HCT116 (cell line): ENCODE measurements at regions not wholly inside any gene's neighbourhood (a gene's known extent, or its start where the extent isn't known, plus 50 kb on each side); places are given as distances from the start of the nearest gene placed in this dataset.

Experiments used
- ATAC-seq: fragments of 200-7000 bp; cut with Tn5 transposase; 2 replicates; pipeline ENCODE4 v1.9.1; 2020; ENCODE audit warnings: mild to moderate bottlenecking, moderate library complexity
- BruUV-seq: library from RNA; stranded (reverse); fragments of 400-500 nt; replicated peaks from 2 replicates; lab custom pipeline; 2021; lab: Mats Ljungman, UMichigan
- CTCF ChIA-PET: fragments of 300-600 bp; sonication (Branson Sonifier 250); formaldehyde crosslinking; loops from one replicate; lab custom pipeline; 2021; ENCODE audit warnings: antibody characterized with exemption; lab: Charles Lee
- POLR2A ChIA-PET: fragments of 300-600, 350-600 bp; sonication (Branson Sonifier 250); formaldehyde crosslinking; loops from one replicate; lab custom pipeline; 2021; ENCODE audit warnings: antibody characterized with exemption; lab: Charles Lee
- RAD21 ChIA-PET, 2 experiments: fragments of 300-600 bp; sonication (Branson Sonifier 250); formaldehyde crosslinking; loops; one replicate each; lab custom pipeline; 2023; ENCODE audit warnings: low total read pairs in 2 of 2; ENCODE audit not compliant: uncharacterized antibody in 2 of 2, unreplicated experiment in 2 of 2, low non-redundant PET in 1 of 2; lab: Charles Lee
- DNase-seq: peaks from one replicate; pipeline ENCODE4 v3.0.0-alpha.2; 2010; ENCODE audit warnings: low read depth, low spot score
- H2AFZ ChIP-seq: fragments of 200-600 bp; shearing (Covaris generic), sonication (generic); 2 replicates; pipeline ENCODE4 v1.6.1; 2017; ENCODE audit warnings: low read depth, mixed run types, mixed read lengths, antibody characterized with exemption, low read length; ENCODE audit not compliant: poor library complexity, severe bottlenecking
- H3K27ac ChIP-seq: 2 replicates; pipeline ENCODE4 v1.5.1; 2012; ENCODE audit warnings: low read depth, low read length
- H3K27me3 ChIP-seq: fragments of 200-600 bp; sonication (generic); 2 replicates; pipeline ENCODE4 v1.6.1; 2016; ENCODE audit warnings: mixed run types, low read length, mixed read lengths; ENCODE audit not compliant: insufficient read depth
- H3K36me3 ChIP-seq, 2 experiments: fragments of 200-500 bp in 1 of 2; fragments of 200-600 bp in 1 of 2; sonication (Bioruptor generic) in 1 of 2; sonication (generic) in 1 of 2; 2 replicates each; pipeline versions ENCODE4 v1.5.1 to v1.6.1; 2014 to 2016; ENCODE audit warnings: low read length in 2 of 2, inconsistent platforms in 1 of 2, mixed read lengths in 1 of 2, mixed run types in 1 of 2; ENCODE audit not compliant: insufficient read depth in 2 of 2, control insufficient read depth in 1 of 2
- H3K4me1 ChIP-seq, 2 experiments: fragments of 200-600 bp in 1 of 2; sonication (generic) in 1 of 2; 2 replicates each; pipeline versions ENCODE4 v1.5.1 to v1.6.1; 2012 to 2017; ENCODE audit warnings: low read length in 2 of 2, inconsistent platforms in 1 of 2, mild to moderate bottlenecking in 1 of 2, mixed read lengths in 1 of 2, mixed run types in 1 of 2, moderate library complexity in 1 of 2; ENCODE audit not compliant: insufficient read depth in 2 of 2, control insufficient read depth in 1 of 2
- H3K4me2 ChIP-seq: fragments of 200-600 bp; sonication (generic); 2 replicates; pipeline ENCODE4 v1.6.1; 2017; ENCODE audit warnings: mixed run types, low read length, mixed read lengths
- H3K4me3 ChIP-seq, 2 experiments: fragments of 200-600 bp in 1 of 2; sonication (generic) in 1 of 2; replicated peaks in 1 of 2; 2 replicates each; pipeline ENCODE4 v1.5.1; 2011 to 2016; ENCODE audit warnings: low read length in 2 of 2, control low read depth in 1 of 2, low read depth in 1 of 2, mild to moderate bottlenecking in 1 of 2, mixed read lengths in 1 of 2, mixed run types in 1 of 2
- H3K79me2 ChIP-seq: fragments of 200-600 bp; sonication (generic); 2 replicates; pipeline ENCODE4 v1.6.1; 2017; ENCODE audit warnings: mild to moderate bottlenecking, mixed run types, low read length, moderate library complexity, mixed read lengths; ENCODE audit not compliant: insufficient read depth
- H3K9ac ChIP-seq: fragments of 200-600 bp; sonication (generic); 2 replicates; pipeline ENCODE4 v1.6.1; 2016; ENCODE audit warnings: low read length, mixed read lengths
- H3K9me2 ChIP-seq: fragments of 200-600 bp; sonication (generic), shearing (Covaris generic); 2 replicates; pipeline ENCODE4 v1.6.1; 2017; ENCODE audit warnings: mixed run types, mild to moderate bottlenecking, moderate library complexity; ENCODE audit not compliant: insufficient read depth
- H3K9me3 ChIP-seq, 2 experiments: fragments of 200-500 bp in 1 of 2; fragments of 200-600 bp in 1 of 2; sonication (Bioruptor generic) in 1 of 2; sonication (generic) in 1 of 2; 2 replicates each; pipeline ENCODE4 v1.6.1; 2014 to 2017; ENCODE audit warnings: low read length in 2 of 2, mixed read lengths in 2 of 2, inconsistent platforms in 1 of 2, low read depth in 1 of 2, mild to moderate bottlenecking in 1 of 2, mixed run types in 1 of 2, moderate library complexity in 1 of 2; ENCODE audit not compliant: control insufficient read depth in 1 of 2, insufficient read depth in 1 of 2
- H4K20me1 ChIP-seq: fragments of 200-600 bp; sonication (generic), shearing (Covaris generic); 2 replicates; pipeline ENCODE4 v1.6.1; 2017; ENCODE audit warnings: mixed run types, mild to moderate bottlenecking, moderate library complexity; ENCODE audit not compliant: insufficient read depth
- CBX3 ChIP-seq: IDR thresholded peaks from 2 replicates; pipeline ENCODE4 v1.6.1; 2012; ENCODE audit warnings: low read depth
- CEBPB ChIP-seq: IDR thresholded peaks from 2 replicates; pipeline ENCODE4 v1.6.1; 2012; ENCODE audit warnings: low read depth
- ELF1 ChIP-seq: IDR thresholded peaks from 2 replicates; pipeline ENCODE4 v1.6.1; 2012; ENCODE audit warnings: low read depth, borderline replicate concordance
- EZH2phosphoT487 ChIP-seq: fragments of 200-600 bp; IDR thresholded peaks from 2 replicates; pipeline ENCODE4 v1.6.1; 2018; ENCODE audit warnings: antibody characterized with exemption, borderline replicate concordance
- FOSL1 ChIP-seq: IDR thresholded peaks from 2 replicates; pipeline ENCODE4 v1.6.1; 2012; ENCODE audit warnings: low read depth
- MAX ChIP-seq: IDR thresholded peaks from 2 replicates; pipeline ENCODE4 v1.6.1; 2012
- POLR2AphosphoS5 ChIP-seq: IDR thresholded peaks from 2 replicates; pipeline ENCODE4 v1.6.1; 2011; ENCODE audit warnings: mild to moderate bottlenecking, low read depth, low read length, moderate library complexity
- RAD21 ChIP-seq: IDR thresholded peaks from 2 replicates; pipeline ENCODE4 v1.6.1; 2012; ENCODE audit warnings: low read depth, mild to moderate bottlenecking
- SIN3A ChIP-seq: IDR thresholded peaks from 2 replicates; pipeline ENCODE4 v1.6.1; 2012; ENCODE audit warnings: low read depth
- SRF ChIP-seq: IDR thresholded peaks from 2 replicates; pipeline ENCODE4 v1.6.1; 2012; ENCODE audit warnings: low read depth
- TCF7L2 ChIP-seq: IDR thresholded peaks from 2 replicates; pipeline ENCODE4 v1.7.0; 2011; ENCODE audit warnings: borderline replicate concordance, inconsistent platforms; ENCODE audit not compliant: insufficient read depth, insufficient read length; ENCODE audit errors: extremely low read depth
- ZNF274 ChIP-seq: fragments of 200-500 bp; sonication (Bioruptor generic); IDR thresholded peaks from 2 replicates; pipeline ENCODE4 v1.6.1; 2014; ENCODE audit warnings: mild to moderate bottlenecking, low read depth, low read length, inconsistent platforms
- intact Hi-C: fragments of 100-400 bp; cut with micrococcal nuclease; formaldehyde crosslinking; loops from 2 replicates; pipeline ENCODE4 v1.10.0; 2022
- TF ChIP-seq, protein P1 (sequence below): IDR thresholded peaks from 2 replicates; pipeline ENCODE4 v1.6.1; 2012; ENCODE audit warnings: low read depth
- TF ChIP-seq, protein P2 (sequence below): IDR thresholded peaks from 2 replicates; pipeline ENCODE4 v1.6.1; 2012

DNA sequence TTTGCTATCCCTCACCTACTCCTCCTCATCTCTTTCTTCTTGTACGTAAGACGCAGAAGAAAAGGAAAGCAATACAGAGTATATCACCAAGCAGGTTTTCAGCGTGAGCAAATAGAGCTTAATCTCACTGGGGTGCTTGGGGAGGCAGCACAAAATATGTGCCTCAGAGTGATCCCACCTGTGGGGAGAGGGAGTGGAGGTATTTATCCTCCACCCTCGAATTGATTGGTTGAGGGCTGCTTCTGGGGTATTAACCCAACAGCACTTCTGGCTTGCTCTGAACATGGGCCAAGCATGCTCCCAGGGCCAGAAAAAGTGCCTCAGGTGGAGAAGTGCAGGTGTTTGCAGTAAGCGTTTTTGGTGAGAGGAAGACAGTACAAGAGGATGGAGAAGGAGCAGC, 78.5 kb upstream of the EYA2 start:
- POLR2A ChIA-PET: no interaction called here
- TF ChIP-seq POLR2AphosphoS5: no peak
- no peak for TF ChIP-seq ELF1
- TF ChIP-seq ZNF274: no peak
- TF ChIP-seq SIN3A: no peak
- TF ChIP-seq RAD21: no peak
- TF ChIP-seq MAX: no peak
- no peak for TF ChIP-seq CEBPB
- no peak for TF ChIP-seq SRF
- TF ChIP-seq, protein P1, sequence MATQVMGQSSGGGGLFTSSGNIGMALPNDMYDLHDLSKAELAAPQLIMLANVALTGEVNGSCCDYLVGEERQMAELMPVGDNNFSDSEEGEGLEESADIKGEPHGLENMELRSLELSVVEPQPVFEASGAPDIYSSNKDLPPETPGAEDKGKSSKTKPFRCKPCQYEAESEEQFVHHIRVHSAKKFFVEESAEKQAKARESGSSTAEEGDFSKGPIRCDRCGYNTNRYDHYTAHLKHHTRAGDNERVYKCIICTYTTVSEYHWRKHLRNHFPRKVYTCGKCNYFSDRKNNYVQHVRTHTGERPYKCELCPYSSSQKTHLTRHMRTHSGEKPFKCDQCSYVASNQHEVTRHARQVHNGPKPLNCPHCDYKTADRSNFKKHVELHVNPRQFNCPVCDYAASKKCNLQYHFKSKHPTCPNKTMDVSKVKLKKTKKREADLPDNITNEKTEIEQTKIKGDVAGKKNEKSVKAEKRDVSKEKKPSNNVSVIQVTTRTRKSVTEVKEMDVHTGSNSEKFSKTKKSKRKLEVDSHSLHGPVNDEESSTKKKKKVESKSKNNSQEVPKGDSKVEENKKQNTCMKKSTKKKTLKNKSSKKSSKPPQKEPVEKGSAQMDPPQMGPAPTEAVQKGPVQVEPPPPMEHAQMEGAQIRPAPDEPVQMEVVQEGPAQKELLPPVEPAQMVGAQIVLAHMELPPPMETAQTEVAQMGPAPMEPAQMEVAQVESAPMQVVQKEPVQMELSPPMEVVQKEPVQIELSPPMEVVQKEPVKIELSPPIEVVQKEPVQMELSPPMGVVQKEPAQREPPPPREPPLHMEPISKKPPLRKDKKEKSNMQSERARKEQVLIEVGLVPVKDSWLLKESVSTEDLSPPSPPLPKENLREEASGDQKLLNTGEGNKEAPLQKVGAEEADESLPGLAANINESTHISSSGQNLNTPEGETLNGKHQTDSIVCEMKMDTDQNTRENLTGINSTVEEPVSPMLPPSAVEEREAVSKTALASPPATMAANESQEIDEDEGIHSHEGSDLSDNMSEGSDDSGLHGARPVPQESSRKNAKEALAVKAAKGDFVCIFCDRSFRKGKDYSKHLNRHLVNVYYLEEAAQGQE: no peak
- TF ChIP-seq, protein P2, sequence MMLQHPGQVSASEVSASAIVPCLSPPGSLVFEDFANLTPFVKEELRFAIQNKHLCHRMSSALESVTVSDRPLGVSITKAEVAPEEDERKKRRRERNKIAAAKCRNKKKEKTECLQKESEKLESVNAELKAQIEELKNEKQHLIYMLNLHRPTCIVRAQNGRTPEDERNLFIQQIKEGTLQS: no peak
- no peak for TF ChIP-seq CBX3
- no peak for TF ChIP-seq TCF7L2
- TF ChIP-seq EZH2phosphoT487: no peak
- TF ChIP-seq FOSL1: no peak
- TF ChIP-seq, all 23 proteins: peak for 0
- H3K27ac ChIP-seq: no peak overlapping the region
- no peaks in the 10 kb centered on the region for H4K20me1 ChIP-seq
- H3K9me3 ChIP-seq: no peaks in the 10 kb centered on the region
- ChIA-PET CTCF (no interaction called here), RAD21 (no interaction called here)
- DNase-seq (no peak), ATAC-seq (no peak)
- H3K4me2 ChIP-seq: no peak overlapping the region
- H3K9ac ChIP-seq: no peak overlapping the region
- peaks cover 38% of the 10 kb centered on the region for H3K27me3 ChIP-seq
- H2AFZ ChIP-seq: no peak overlapping the region
- no peaks in the 10 kb centered on the region for H3K9me2 ChIP-seq
- no peak overlapping the region for H3K4me3 ChIP-seq
- intact Hi-C loops: no loop called here
- no peaks in the 10 kb centered on the region for H3K36me3 ChIP-seq
- H3K79me2 ChIP-seq: no peaks in the 10 kb centered on the region
- peaks cover 14 to 15% of the 10 kb centered on the region in 2 experiments for H3K4me1 ChIP-seq
- no TSS peak for BruUV-seq
